ENCODE measurements at regions not wholly inside any gene's neighbourhood (a gene's known extent, or its start where the extent isn't known, plus 50 kb on each side); places are given as distances from the start of the nearest gene placed in this dataset.

DNA sequence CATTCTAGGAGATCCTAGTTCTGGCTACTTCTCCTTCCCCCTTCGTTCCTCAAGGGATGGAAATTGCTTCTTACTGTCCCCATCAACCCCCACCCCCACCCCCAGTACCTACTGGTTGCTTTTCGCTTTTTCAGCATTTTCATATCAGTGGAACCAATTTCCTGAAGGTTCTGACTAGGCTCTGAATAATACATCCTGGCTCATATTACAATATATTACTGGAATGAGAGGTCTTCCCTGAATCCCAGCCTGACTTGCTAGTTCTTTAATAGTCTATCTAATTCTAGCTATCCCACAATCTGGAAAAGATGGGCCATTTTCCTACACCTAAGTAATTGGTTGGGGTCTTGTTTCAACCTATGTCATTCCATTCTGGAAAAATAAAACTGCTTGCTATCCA, 207.4 kb downstream of the COG6 start:
- no peak overlapping the region for H2AK5ac ChIP-seq (ENCODE audit: low read depth, low read length)
- H4K8ac ChIP-seq (ENCODE audit: low read depth, low read length), result no peak overlapping the region
- peaks cover 0 to 5% of the 10 kb centered on the region in 2 donors for H3K9me3 ChIP-seq (replicated peaks in 1 of 2; ENCODE audit: control insufficient read depth in 2 of 2, insufficient read depth in 1 of 2, low read depth in 1 of 2, low read length in 2 of 2)
- H2BK120ac ChIP-seq (ENCODE audit: low read depth, low read length), result no peak overlapping the region
- no peak overlapping the region for H3K4me3 ChIP-seq (ENCODE audit: low read length in 2 of 2)
- no peak overlapping the region for H3K27ac ChIP-seq (replicated peaks; ENCODE audit: low read length)
- H2AFZ ChIP-seq (ENCODE audit: low read length), result no peak overlapping the region
- no peaks in the 10 kb centered on the region for H3K27me3 ChIP-seq (ENCODE audit: control insufficient read depth in 3 of 3, insufficient read depth in 3 of 3, low read depth in 1 of 3, low read length in 3 of 3)
- H3K4me1 ChIP-seq (ENCODE audit: control insufficient read depth in 2 of 2, insufficient read depth in 1 of 2, low read depth in 1 of 2, low read length in 2 of 2), result no peaks in the 10 kb centered on the region
- no peak overlapping the region for H3K4me2 ChIP-seq (ENCODE audit: insufficient read depth, low read length, poor library complexity, severe bottlenecking)
- H3K9ac ChIP-seq (ENCODE audit: low read depth, low read length, poor library complexity), result no peak overlapping the region
- no peak overlapping the region for H2BK12ac ChIP-seq (ENCODE audit: low read length)
- H2BK15ac ChIP-seq (ENCODE audit: low read length), result no peak overlapping the region
- no peak overlapping the region for H3K23ac ChIP-seq (ENCODE audit: low read depth, low read length, poor library complexity)
- no peak overlapping the region for H3K18ac ChIP-seq (ENCODE audit: low read length)
- no peak overlapping the region for H3K14ac ChIP-seq (ENCODE audit: low read length)
- DNase-seq (ENCODE audit: low spot score), result no peak
- WGBS, 2 donors (ENCODE audit: extremely low coverage in 2 of 2, insufficient read length in 2 of 2, insufficient replicate concordance in 1 of 2), result no CpG with 5 or more reads among the region's 2 CpGs
- no peaks in the 10 kb centered on the region for H3K79me1 ChIP-seq (ENCODE audit: low read depth, low read length)
- no peaks in the 10 kb centered on the region for H3K36me3 ChIP-seq (replicated peaks in 1 of 2; ENCODE audit: control insufficient read depth in 2 of 2, insufficient read depth in 2 of 2, low read length in 2 of 2)
- H2BK5ac ChIP-seq (ENCODE audit: low read length), result no peak overlapping the region
- H4K91ac ChIP-seq (ENCODE audit: low read depth, low read length, poor library complexity), result no peak overlapping the region
- H3K4ac ChIP-seq (ENCODE audit: low read length), result no peak overlapping the region

DNA sequence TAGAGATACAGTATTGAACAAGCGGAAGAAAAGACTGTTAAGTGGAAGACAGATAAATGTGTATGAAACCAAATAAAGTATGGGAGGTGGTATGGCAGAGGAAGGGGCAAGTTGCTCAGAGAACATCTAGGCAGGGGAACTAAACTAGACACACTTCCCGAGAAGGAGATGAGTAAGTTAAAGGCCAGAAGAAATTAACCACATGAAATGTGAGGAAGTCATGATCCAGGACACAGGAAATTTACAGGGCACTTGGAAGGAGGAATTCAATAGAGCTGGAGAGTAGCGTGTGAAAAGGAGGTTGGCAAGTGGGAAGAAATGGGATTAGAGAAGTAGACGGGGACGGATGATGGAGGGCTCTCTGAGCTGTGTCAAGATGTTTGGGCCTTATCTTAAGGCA, 208.8 kb downstream of the COG6 start:
- Histone ChIP-seq H2AK5ac (ENCODE audit: low read depth, low read length) (no peak overlapping the region), H3K4me3 (ENCODE audit: low read length in 2 of 2) (no peak overlapping the region), H3K4me1 (ENCODE audit: control insufficient read depth in 2 of 2, insufficient read depth in 1 of 2, low read depth in 1 of 2, low read length in 2 of 2) (no peaks in the 10 kb centered on the region), H2BK120ac (ENCODE audit: low read depth, low read length) (no peak overlapping the region), H3K79me1 (ENCODE audit: low read depth, low read length) (no peaks in the 10 kb centered on the region), H2BK12ac (ENCODE audit: low read length) (no peak overlapping the region), H3K4me2 (ENCODE audit: insufficient read depth, low read length, poor library complexity, severe bottlenecking) (no peak overlapping the region), H3K18ac (ENCODE audit: low read length) (no peak overlapping the region), H3K4ac (ENCODE audit: low read length) (no peak overlapping the region), H4K91ac (ENCODE audit: low read depth, low read length, poor library complexity) (no peak overlapping the region), H3K23ac (ENCODE audit: low read depth, low read length, poor library complexity) (no peak overlapping the region), H3K27ac (replicated peaks; ENCODE audit: low read length) (no peak overlapping the region), H2BK5ac (ENCODE audit: low read length) (no peak overlapping the region), H3K14ac (ENCODE audit: low read length) (no peak overlapping the region), H2AFZ (ENCODE audit: low read length) (no peak overlapping the region), H3K27me3 (ENCODE audit: control insufficient read depth in 3 of 3, insufficient read depth in 3 of 3, low read depth in 1 of 3, low read length in 3 of 3) (no peaks in the 10 kb centered on the region), H3K36me3 (replicated peaks in 1 of 2; ENCODE audit: control insufficient read depth in 2 of 2, insufficient read depth in 2 of 2, low read length in 2 of 2) (no peaks in the 10 kb centered on the region), H3K9me3 (replicated peaks in 1 of 2; ENCODE audit: control insufficient read depth in 2 of 2, insufficient read depth in 1 of 2, low read depth in 1 of 2, low read length in 2 of 2) (peaks cover 0 to 5% of the 10 kb centered on the region in 2 donors), H2BK15ac (ENCODE audit: low read length) (no peak overlapping the region), H4K8ac (ENCODE audit: low read depth, low read length) (no peak overlapping the region), H3K9ac (ENCODE audit: low read depth, low read length, poor library complexity) (no peak overlapping the region)
- 100% methylated on average over 3 of the region's 5 CpGs; no CpG with 5 or more reads in 1 of the 2 donors for WGBS, 2 donors (ENCODE audit: extremely low coverage in 2 of 2, insufficient read length in 2 of 2, insufficient replicate concordance in 1 of 2)
- no peak for DNase-seq (ENCODE audit: low spot score)

DNA sequence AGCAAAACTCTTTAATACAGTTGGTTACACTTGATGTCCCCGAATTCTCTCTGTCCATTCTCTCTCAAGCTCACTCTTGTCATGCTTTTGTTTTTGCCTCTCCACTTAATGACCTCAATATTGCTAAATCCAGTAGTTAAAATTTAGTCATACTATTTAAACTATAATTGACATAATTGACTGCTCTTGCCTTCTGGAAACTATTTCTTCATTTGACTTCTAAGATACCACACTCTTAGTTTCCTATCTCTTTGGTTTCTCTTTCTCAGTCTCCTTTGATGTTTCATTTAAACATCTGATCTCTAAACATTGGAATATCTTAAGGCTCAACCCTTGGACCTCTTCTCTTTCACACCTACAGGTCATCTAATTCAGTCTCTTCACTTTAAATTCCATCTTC, 211.3 kb downstream of the COG6 start:
- Histone ChIP-seq H3K36me3 (replicated peaks in 1 of 2; ENCODE audit: control insufficient read depth in 2 of 2, insufficient read depth in 2 of 2, low read length in 2 of 2) (no peaks in the 10 kb centered on the region), H2BK120ac (ENCODE audit: low read depth, low read length) (no peak overlapping the region), H2AFZ (ENCODE audit: low read length) (no peak overlapping the region), H3K4ac (ENCODE audit: low read length) (no peak overlapping the region), H3K4me1 (ENCODE audit: control insufficient read depth in 2 of 2, insufficient read depth in 1 of 2, low read depth in 1 of 2, low read length in 2 of 2) (no peaks in the 10 kb centered on the region), H2BK15ac (ENCODE audit: low read length) (no peak overlapping the region), H4K91ac (ENCODE audit: low read depth, low read length, poor library complexity) (no peak overlapping the region), H3K9me3 (replicated peaks in 1 of 2; ENCODE audit: control insufficient read depth in 2 of 2, insufficient read depth in 1 of 2, low read depth in 1 of 2, low read length in 2 of 2) (peaks cover 0 to 9% of the 10 kb centered on the region in 2 donors), H2AK5ac (ENCODE audit: low read depth, low read length) (no peak overlapping the region), H3K4me3 (ENCODE audit: low read length in 2 of 2) (no peak overlapping the region), H3K9ac (ENCODE audit: low read depth, low read length, poor library complexity) (no peak overlapping the region), H2BK5ac (ENCODE audit: low read length) (no peak overlapping the region), H3K27ac (replicated peaks; ENCODE audit: low read length) (no peak overlapping the region), H3K4me2 (ENCODE audit: insufficient read depth, low read length, poor library complexity, severe bottlenecking) (no peak overlapping the region), H3K18ac (ENCODE audit: low read length) (no peak overlapping the region), H3K23ac (ENCODE audit: low read depth, low read length, poor library complexity) (no peak overlapping the region), H4K8ac (ENCODE audit: low read depth, low read length) (no peak overlapping the region), H2BK12ac (ENCODE audit: low read length) (no peak overlapping the region), H3K14ac (ENCODE audit: low read length) (no peak overlapping the region), H3K27me3 (ENCODE audit: control insufficient read depth in 3 of 3, insufficient read depth in 3 of 3, low read depth in 1 of 3, low read length in 3 of 3) (no peaks in the 10 kb centered on the region), H3K79me1 (ENCODE audit: low read depth, low read length) (no peaks in the 10 kb centered on the region)
- DNase-seq (ENCODE audit: low spot score), result no peak
- whole genome bisulfite sequencing, 2 donors (ENCODE audit: extremely low coverage in 2 of 2, insufficient read length in 2 of 2, insufficient replicate concordance in 1 of 2), result no CpG with 5 or more reads among the region's 1 CpG

DNA sequence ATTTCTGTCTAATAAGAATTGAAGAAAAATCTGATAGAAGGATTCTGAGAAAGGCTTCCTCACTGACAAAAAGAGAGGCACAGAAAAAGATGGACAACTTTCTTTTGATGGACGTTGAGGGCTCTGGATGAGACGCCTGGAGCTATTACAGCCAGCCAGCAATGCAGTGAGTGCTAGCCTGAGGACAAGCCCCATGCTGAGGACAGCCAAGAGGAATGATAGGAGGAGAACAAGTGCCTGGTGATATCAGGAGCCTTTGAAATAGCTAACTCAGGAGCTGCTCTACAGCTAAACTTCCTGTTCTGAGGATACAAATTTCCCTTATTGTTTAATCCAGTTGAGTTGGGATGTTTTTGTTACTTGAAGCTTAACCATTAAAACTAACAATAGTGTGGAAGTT, 212.3 kb downstream of the COG6 start:
- H3K23ac ChIP-seq (ENCODE audit: low read depth, low read length, poor library complexity), result no peak overlapping the region
- H2BK15ac ChIP-seq (ENCODE audit: low read length), result no peak overlapping the region
- no peak overlapping the region for H3K9ac ChIP-seq (ENCODE audit: low read depth, low read length, poor library complexity)
- H3K4ac ChIP-seq (ENCODE audit: low read length), result no peak overlapping the region
- H3K4me3 ChIP-seq (ENCODE audit: low read length in 2 of 2), result no peak overlapping the region
- H2AK5ac ChIP-seq (ENCODE audit: low read depth, low read length), result no peak overlapping the region
- no peak overlapping the region for H4K91ac ChIP-seq (ENCODE audit: low read depth, low read length, poor library complexity)
- H3K27me3 ChIP-seq (ENCODE audit: control insufficient read depth in 3 of 3, insufficient read depth in 3 of 3, low read depth in 1 of 3, low read length in 3 of 3), result no peaks in the 10 kb centered on the region
- DNase-seq (ENCODE audit: low spot score), result no peak
- H2AFZ ChIP-seq (ENCODE audit: low read length), result no peak overlapping the region
- no CpG with 5 or more reads among the region's 2 CpGs for WGBS, 2 donors (ENCODE audit: extremely low coverage in 2 of 2, insufficient read length in 2 of 2, insufficient replicate concordance in 1 of 2)
- H4K8ac ChIP-seq (ENCODE audit: low read depth, low read length), result no peak overlapping the region
- H2BK120ac ChIP-seq (ENCODE audit: low read depth, low read length), result no peak overlapping the region
- H3K4me2 ChIP-seq (ENCODE audit: insufficient read depth, low read length, poor library complexity, severe bottlenecking), result no peak overlapping the region
- H3K79me1 ChIP-seq (ENCODE audit: low read depth, low read length), result no peaks in the 10 kb centered on the region
- no peak overlapping the region for H3K18ac ChIP-seq (ENCODE audit: low read length)
- no peaks in the 10 kb centered on the region for H3K4me1 ChIP-seq (ENCODE audit: control insufficient read depth in 2 of 2, insufficient read depth in 1 of 2, low read depth in 1 of 2, low read length in 2 of 2)
- peaks cover 0 to 9% of the 10 kb centered on the region in 2 donors for H3K9me3 ChIP-seq (replicated peaks in 1 of 2; ENCODE audit: control insufficient read depth in 2 of 2, insufficient read depth in 1 of 2, low read depth in 1 of 2, low read length in 2 of 2)
- H3K36me3 ChIP-seq (replicated peaks in 1 of 2; ENCODE audit: control insufficient read depth in 2 of 2, insufficient read depth in 2 of 2, low read length in 2 of 2), result no peaks in the 10 kb centered on the region
- no peak overlapping the region for H2BK5ac ChIP-seq (ENCODE audit: low read length)
- no peak overlapping the region for H3K27ac ChIP-seq (replicated peaks; ENCODE audit: low read length)
- no peak overlapping the region for H2BK12ac ChIP-seq (ENCODE audit: low read length)
- H3K14ac ChIP-seq (ENCODE audit: low read length), result no peak overlapping the region

Measured in neuronal stem cell (in vitro differentiated cells).